Stomach (tissue), 8 donors: ENCODE measurements at regions not wholly inside any gene's neighbourhood (a gene's known extent, or its start where the extent isn't known, plus 50 kb on each side); places are given as distances from the start of the nearest gene placed in this dataset.
A peak's percentile ranks its signal among the peaks of the same experiment; 100 is the strongest.

ENCODE experiments used
- DNase-seq, 2 donors: peaks; one replicate each; pipeline versions ENCODE4 v3.0.0 to v3.0.0-alpha.2; 2013 to 2019
- H3K27ac ChIP-seq, 5 donors: fragments of 200-600 bp in 4 of 5; sonication (generic) in 4 of 5; one replicate each; pipeline ENCODE4 v1.5.1; 2013 to 2019; ENCODE audit warnings: mild to moderate bottlenecking in 1 of 5, moderate library complexity in 1 of 5
- H3K27me3 ChIP-seq, 3 donors: fragments of 200-600 bp; sonication (generic); one replicate each; pipeline ENCODE4 v1.5.1; 2017 to 2019; ENCODE audit warnings: mixed run types in 1 of 3
- H3K36me3 ChIP-seq, 4 donors: fragments of 200-600 bp; sonication (generic); 1 replicate in 3 of 4; 2 replicates in 1 of 4; pipeline ENCODE4 v1.5.1; 2016 to 2019
- H3K4me1 ChIP-seq, 4 donors: fragments of 200-600 bp; sonication (generic); one replicate each; pipeline ENCODE4 v1.5.1; 2016 to 2019
- H3K4me3 ChIP-seq, 4 donors: fragments of 200-600 bp; sonication (generic) in 3 of 4; one replicate each; pipeline ENCODE4 v1.5.1; 2016 to 2019; ENCODE audit warnings: mild to moderate bottlenecking in 1 of 4
- H3K9me3 ChIP-seq, 4 donors: fragments of 200-600 bp; sonication (generic); one replicate each; pipeline ENCODE4 v1.5.1; 2016 to 2019
- CTCF ChIP-seq, 7 experiments: fragments of 450-650 bp in 4 of 7; fragments of 200-600 bp in 3 of 7; sonication (generic) in 3 of 7; IDR thresholded peaks; one replicate each; pipeline ENCODE4 v1.5.1; 2016 to 2019; ENCODE audit warnings: antibody characterized with exemption in 7 of 7, control low read depth in 2 of 7, mild to moderate bottlenecking in 1 of 7
- EP300 ChIP-seq: sonication (generic); formaldehyde crosslinking; IDR thresholded peaks from one replicate; pipeline ENCODE4 v1.6.1; 2017; ENCODE audit warnings: antibody characterized with exemption
- POLR2A ChIP-seq, 4 donors: fragments of 450-650 bp; IDR thresholded peaks; one replicate each; pipeline ENCODE4 v1.6.1; 2016; ENCODE audit warnings: antibody characterized with exemption in 4 of 4, control low read depth in 2 of 4, mild to moderate bottlenecking in 1 of 4, moderate library complexity in 1 of 4
- POLR2AphosphoS5 ChIP-seq, 3 donors: sonication (generic); formaldehyde crosslinking; IDR thresholded peaks; one replicate each; pipeline ENCODE4 v1.6.1; 2016; ENCODE audit warnings: antibody characterized with exemption in 3 of 3
- WGBS, 5 donors: extraction: QIAGEN DNeasy Blood & Tissue Kit in 3 of 5; methylation state at CpG; one replicate each; pipeline versions ENCODE4 v1.1.5 to v1.1.7; 2013 to 2018; 5-methylcytosine and 5-hydroxymethylcytosine counted together
- intact Hi-C: fragments of 100-400 bp; cut with DNase I; formaldehyde crosslinking; loops from one replicate; pipeline ENCODE4 v1.15.1; 2023; ENCODE audit warnings: low total_unique reads
- donor health status: healthy with polysubstance abuse.
- donor health status: Bipolar disorder and iron deficiency.
- donor health status: healthy.

DNA sequence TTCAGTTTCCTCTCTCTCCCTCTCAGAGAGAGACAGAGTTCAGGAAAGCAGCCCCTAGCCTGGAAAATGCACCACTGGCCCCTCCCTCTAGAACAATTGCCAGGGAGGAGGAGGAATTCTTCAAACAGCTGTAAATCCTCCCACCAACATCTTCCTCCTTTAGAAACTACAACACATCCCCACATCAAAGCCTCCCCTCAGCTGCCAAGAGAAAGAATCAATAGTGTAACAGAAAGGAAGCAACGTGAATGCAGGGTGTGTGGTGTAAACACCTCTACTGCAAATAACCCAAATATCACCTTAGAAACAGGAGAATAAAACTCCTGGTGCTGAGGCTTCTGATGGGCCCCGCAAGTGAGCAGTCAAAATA lies 249.9 kb upstream of the GATB start:
- intact Hi-C loops = no loop called here
- 24 to 38% (median 26%) methylated on average over 2 of the region's 2 CpGs for WGBS, 5 donors
- no peak for TF ChIP-seq POLR2AphosphoS5 (IDR thresholded peaks at IDR 0.05)
- TF ChIP-seq CTCF (IDR thresholded peaks at IDR 0.05) = no peak
- no peak for TF ChIP-seq EP300
- TF ChIP-seq POLR2A (IDR thresholded peaks at IDR 0.05) = no peak

GRCh38 chr4:152009983-152010709 lies 249.3 kb upstream of the GATB start:
- 36 to 46% (median 39%) methylated on average over 8 of the region's 8 CpGs for WGBS, 5 donors

More for the DNA sequence above, 249.9 kb upstream of the GATB start:
- H3K27ac ChIP-seq = no peak overlapping the region
- DNase-seq = peak in 1 of 2 donors; percentile 58
- peaks cover 0 to 8% (median 4%) of the 10 kb centered on the region in 4 donors for H3K9me3 ChIP-seq
- peaks cover 0 to 9% (median 3%) of the 10 kb centered on the region in 4 donors for H3K4me1 ChIP-seq
- H3K36me3 ChIP-seq = no peaks in the 10 kb centered on the region
- H3K27me3 ChIP-seq = peaks cover 0 to 5% (median 0%) of the 10 kb centered on the region in 3 donors
- H3K4me3 ChIP-seq = no peak overlapping the region

GRCh38 chr4:152009031-152009670 lies 248.3 kb upstream of the GATB start:
- DNase-seq = no peak
- Histone ChIP-seq H3K9me3 (peaks cover 0 to 8% (median 4%) of the 10 kb centered on the region in 4 donors), H3K4me3 (no peak overlapping the region), H3K36me3 (no peaks in the 10 kb centered on the region), H3K27me3 (peaks cover 0 to 5% (median 0%) of the 10 kb centered on the region in 3 donors), H3K27ac (no peak overlapping the region), H3K4me1 (peaks cover 0 to 9% (median 3%) of the 10 kb centered on the region in 4 donors)
- TF ChIP-seq POLR2AphosphoS5 (IDR thresholded peaks at IDR 0.05) = no peak
- 78 to 82% (median 80%) methylated on average over 6 of the region's 6 CpGs for WGBS, 5 donors
- intact Hi-C loops = no loop called here

More at GRCh38 chr4:152009983-152010709, 249.3 kb upstream of the GATB start:
- H3K9me3 ChIP-seq = peaks cover 0 to 8% (median 4%) of the 10 kb centered on the region in 4 donors
- H3K27ac ChIP-seq = no peak overlapping the region
- DNase-seq = peak in 1 of 2 donors; percentile 12
- H3K27me3 ChIP-seq = peaks cover 0 to 5% (median 0%) of the 10 kb centered on the region in 3 donors
- intact Hi-C loops = no loop called here
- H3K36me3 ChIP-seq = no peaks in the 10 kb centered on the region
- peaks cover 0 to 9% (median 3%) of the 10 kb centered on the region in 4 donors for H3K4me1 ChIP-seq
- no peak for TF ChIP-seq POLR2A (IDR thresholded peaks at IDR 0.05)
- no peak for TF ChIP-seq EP300
- no peak for TF ChIP-seq CTCF (IDR thresholded peaks at IDR 0.05)
- TF ChIP-seq POLR2AphosphoS5 (IDR thresholded peaks at IDR 0.05) = no peak
- no peak overlapping the region for H3K4me3 ChIP-seq

DNA sequence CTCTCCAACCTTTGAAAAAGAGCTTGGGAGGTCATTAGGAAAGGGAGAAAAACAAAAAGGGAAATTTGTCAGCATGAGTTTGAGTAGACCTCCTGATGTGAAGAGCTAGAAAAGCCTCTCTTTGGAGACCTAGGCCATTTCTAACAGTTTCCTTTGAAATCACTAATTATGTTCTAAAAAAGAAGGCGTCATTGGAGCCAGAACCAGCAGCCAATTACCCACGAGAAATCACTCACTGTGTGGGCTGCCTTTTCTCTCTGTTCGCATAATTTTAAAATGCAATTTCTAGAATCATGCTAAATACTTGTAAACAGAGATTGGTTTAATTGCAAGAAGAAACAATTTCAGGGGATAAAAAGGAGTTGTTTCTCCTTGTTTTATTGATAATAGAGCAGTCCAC lies 246.3 kb upstream of the GATB start:
- Histone ChIP-seq H3K4me1 (peaks cover 0 to 9% (median 3%) of the 10 kb centered on the region in 4 donors), H3K36me3 (no peaks in the 10 kb centered on the region), H3K4me3 (no peak overlapping the region), H3K9me3 (no peaks in the 10 kb centered on the region), H3K27me3 (peaks cover 0 to 5% (median 0%) of the 10 kb centered on the region in 3 donors), H3K27ac (no peak overlapping the region)
- TF ChIP-seq POLR2A (IDR thresholded peaks at IDR 0.05) = no peak
- no peak for TF ChIP-seq CTCF (IDR thresholded peaks at IDR 0.05)
- TF ChIP-seq EP300 = no peak
- no peak for TF ChIP-seq POLR2AphosphoS5 (IDR thresholded peaks at IDR 0.05)
- DNase-seq = no peak
- 81 to 90% (median 85%) methylated on average over 3 of the region's 3 CpGs for WGBS, 5 donors
- intact Hi-C loops = no loop called here
